ENCODE measurements at regions not wholly inside any gene's neighbourhood (a gene's known extent, or its start where the extent isn't known, plus 50 kb on each side); places are given as distances from the start of the nearest gene placed in this dataset.

DNA sequence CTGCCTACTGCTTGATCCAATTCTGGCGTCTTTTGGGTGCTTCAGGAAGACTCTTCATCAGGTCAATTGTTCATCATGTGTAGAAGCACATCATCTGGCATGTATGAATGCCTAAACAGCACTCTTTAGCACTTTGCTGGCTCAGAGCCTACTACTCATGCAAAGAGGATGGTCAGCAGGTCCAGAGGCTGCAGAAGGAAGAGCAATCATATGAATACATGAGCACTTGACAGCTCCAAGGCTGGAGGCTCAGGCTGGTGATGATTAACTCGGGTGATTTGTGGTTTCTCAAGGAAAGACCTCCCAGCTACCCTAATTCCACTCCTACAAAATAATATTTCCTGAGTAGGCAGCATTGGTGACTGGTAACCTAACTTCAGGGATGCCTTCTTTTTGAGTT is 103.8 kb upstream of the CXCL13 start:
- in situ Hi-C loops (cut with HindIII; ENCODE audit: low pct_unique_long_range_greater_than_20kb, low sequenced_read_pairs): no loop called here
- TF ChIP-seq, protein P1, sequence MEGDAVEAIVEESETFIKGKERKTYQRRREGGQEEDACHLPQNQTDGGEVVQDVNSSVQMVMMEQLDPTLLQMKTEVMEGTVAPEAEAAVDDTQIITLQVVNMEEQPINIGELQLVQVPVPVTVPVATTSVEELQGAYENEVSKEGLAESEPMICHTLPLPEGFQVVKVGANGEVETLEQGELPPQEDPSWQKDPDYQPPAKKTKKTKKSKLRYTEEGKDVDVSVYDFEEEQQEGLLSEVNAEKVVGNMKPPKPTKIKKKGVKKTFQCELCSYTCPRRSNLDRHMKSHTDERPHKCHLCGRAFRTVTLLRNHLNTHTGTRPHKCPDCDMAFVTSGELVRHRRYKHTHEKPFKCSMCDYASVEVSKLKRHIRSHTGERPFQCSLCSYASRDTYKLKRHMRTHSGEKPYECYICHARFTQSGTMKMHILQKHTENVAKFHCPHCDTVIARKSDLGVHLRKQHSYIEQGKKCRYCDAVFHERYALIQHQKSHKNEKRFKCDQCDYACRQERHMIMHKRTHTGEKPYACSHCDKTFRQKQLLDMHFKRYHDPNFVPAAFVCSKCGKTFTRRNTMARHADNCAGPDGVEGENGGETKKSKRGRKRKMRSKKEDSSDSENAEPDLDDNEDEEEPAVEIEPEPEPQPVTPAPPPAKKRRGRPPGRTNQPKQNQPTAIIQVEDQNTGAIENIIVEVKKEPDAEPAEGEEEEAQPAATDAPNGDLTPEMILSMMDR (IDR thresholded peaks at IDR 0.05): no peak
- TF ChIP-seq, protein P2, sequence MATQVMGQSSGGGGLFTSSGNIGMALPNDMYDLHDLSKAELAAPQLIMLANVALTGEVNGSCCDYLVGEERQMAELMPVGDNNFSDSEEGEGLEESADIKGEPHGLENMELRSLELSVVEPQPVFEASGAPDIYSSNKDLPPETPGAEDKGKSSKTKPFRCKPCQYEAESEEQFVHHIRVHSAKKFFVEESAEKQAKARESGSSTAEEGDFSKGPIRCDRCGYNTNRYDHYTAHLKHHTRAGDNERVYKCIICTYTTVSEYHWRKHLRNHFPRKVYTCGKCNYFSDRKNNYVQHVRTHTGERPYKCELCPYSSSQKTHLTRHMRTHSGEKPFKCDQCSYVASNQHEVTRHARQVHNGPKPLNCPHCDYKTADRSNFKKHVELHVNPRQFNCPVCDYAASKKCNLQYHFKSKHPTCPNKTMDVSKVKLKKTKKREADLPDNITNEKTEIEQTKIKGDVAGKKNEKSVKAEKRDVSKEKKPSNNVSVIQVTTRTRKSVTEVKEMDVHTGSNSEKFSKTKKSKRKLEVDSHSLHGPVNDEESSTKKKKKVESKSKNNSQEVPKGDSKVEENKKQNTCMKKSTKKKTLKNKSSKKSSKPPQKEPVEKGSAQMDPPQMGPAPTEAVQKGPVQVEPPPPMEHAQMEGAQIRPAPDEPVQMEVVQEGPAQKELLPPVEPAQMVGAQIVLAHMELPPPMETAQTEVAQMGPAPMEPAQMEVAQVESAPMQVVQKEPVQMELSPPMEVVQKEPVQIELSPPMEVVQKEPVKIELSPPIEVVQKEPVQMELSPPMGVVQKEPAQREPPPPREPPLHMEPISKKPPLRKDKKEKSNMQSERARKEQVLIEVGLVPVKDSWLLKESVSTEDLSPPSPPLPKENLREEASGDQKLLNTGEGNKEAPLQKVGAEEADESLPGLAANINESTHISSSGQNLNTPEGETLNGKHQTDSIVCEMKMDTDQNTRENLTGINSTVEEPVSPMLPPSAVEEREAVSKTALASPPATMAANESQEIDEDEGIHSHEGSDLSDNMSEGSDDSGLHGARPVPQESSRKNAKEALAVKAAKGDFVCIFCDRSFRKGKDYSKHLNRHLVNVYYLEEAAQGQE (IDR thresholded peaks at IDR 0.05; ENCODE audit: insufficient read depth in 1 of 2, low read depth in 2 of 2, low read length in 1 of 2): no peak
- no peak for TF ChIP-seq TCF7L2 (IDR thresholded peaks at IDR 0.05; ENCODE audit: low read depth, low read length)
- TF ChIP-seq POLR2AphosphoS5 (IDR thresholded peaks at IDR 0.05; ENCODE audit: low read depth, low read length): no peak
- no peak for TF ChIP-seq SIN3A (IDR thresholded peaks at IDR 0.05; ENCODE audit: borderline replicate concordance, insufficient read depth, low read depth, low read length)
- H3K4me3 ChIP-seq (ENCODE audit: low read depth in 2 of 2, low read length in 2 of 2): no peak overlapping the region
- H3K4me1 ChIP-seq (ENCODE audit: control insufficient read depth, insufficient read depth, low read length): no peaks in the 10 kb centered on the region
- CTCF ChIA-PET: no interaction called here
- ATAC-seq (no peak), DNase-seq (ENCODE audit: low read depth, low spot score) (no peak)
- POLR2A ChIA-PET: no interaction called here
- H3K27me3 ChIP-seq (ENCODE audit: control insufficient read depth, insufficient read depth, low read length): no peaks in the 10 kb centered on the region
- intact Hi-C loops (cut with micrococcal nuclease; ENCODE audit: unreplicated experiment): no loop called here
- no peak overlapping the region for H3K27ac ChIP-seq (ENCODE audit: low read length)
- no TSS peak for BruUV-seq (replicated peaks)
- H3K36me3 ChIP-seq (ENCODE audit: control insufficient read depth, insufficient read depth, low read length): no peaks in the 10 kb centered on the region
- no peaks in the 10 kb centered on the region for H3K9me3 ChIP-seq (ENCODE audit: control insufficient read depth, insufficient read depth, low read depth, low read length)

DNA sequence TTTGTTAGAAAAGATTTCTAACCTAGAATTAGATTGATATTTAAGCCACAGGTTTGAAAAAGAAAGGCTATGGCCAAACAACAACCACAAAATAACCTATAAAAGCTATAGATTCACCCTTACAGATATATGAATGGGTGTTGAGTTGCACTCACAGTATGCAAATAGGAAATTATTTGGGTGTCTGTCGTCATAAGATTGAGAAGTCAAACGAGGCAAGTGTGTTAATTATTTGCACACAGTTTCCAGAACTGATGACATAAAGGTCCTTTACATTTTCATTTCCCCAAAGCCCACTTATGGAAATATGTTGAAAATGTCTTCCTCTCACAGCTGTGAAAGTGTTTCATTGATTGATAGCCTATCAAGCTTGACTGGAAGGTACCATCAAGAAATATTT is 101.2 kb upstream of the CXCL13 start:
- no peak overlapping the region for H3K27ac ChIP-seq (ENCODE audit: low read length)
- H3K4me1 ChIP-seq (ENCODE audit: control insufficient read depth, insufficient read depth, low read length): no peaks in the 10 kb centered on the region
- ATAC-seq (no peak), DNase-seq (ENCODE audit: low read depth, low spot score) (no peak)
- no peaks in the 10 kb centered on the region for H3K9me3 ChIP-seq (ENCODE audit: control insufficient read depth, insufficient read depth, low read depth, low read length)
- in situ Hi-C loops (cut with HindIII; ENCODE audit: low pct_unique_long_range_greater_than_20kb, low sequenced_read_pairs): no loop called here
- ChIA-PET POLR2A (no interaction called here), CTCF (no interaction called here)
- H3K27me3 ChIP-seq (ENCODE audit: control insufficient read depth, insufficient read depth, low read length): no peaks in the 10 kb centered on the region
- no TSS peak for BruUV-seq (replicated peaks)
- no peaks in the 10 kb centered on the region for H3K36me3 ChIP-seq (ENCODE audit: control insufficient read depth, insufficient read depth, low read length)
- no peak overlapping the region for H3K4me3 ChIP-seq (ENCODE audit: low read depth in 2 of 2, low read length in 2 of 2)
- TF ChIP-seq SIN3A (IDR thresholded peaks at IDR 0.05; ENCODE audit: borderline replicate concordance, insufficient read depth, low read depth, low read length) (no peak), TCF7L2 (IDR thresholded peaks at IDR 0.05; ENCODE audit: low read depth, low read length) (no peak), POLR2AphosphoS5 (IDR thresholded peaks at IDR 0.05; ENCODE audit: low read depth, low read length) (no peak)
- TF ChIP-seq, protein P1 (IDR thresholded peaks at IDR 0.05): no peak
- TF ChIP-seq, protein P2 (IDR thresholded peaks at IDR 0.05; ENCODE audit: insufficient read depth in 1 of 2, low read depth in 2 of 2, low read length in 1 of 2): no peak
- intact Hi-C loops (cut with micrococcal nuclease; ENCODE audit: unreplicated experiment): no loop called here

All from Panc1 (cell line).